ENCODE measurements at regions not wholly inside any gene's neighbourhood (a gene's known extent, or its start where the extent isn't known, plus 50 kb on each side); places are given as distances from the start of the nearest gene placed in this dataset.
"Not testable (repeated sequence)": the region's sequence is repeated elsewhere in the genome, so short reads cannot be mapped to it uniquely, and the experiment has no call there.

DNA sequence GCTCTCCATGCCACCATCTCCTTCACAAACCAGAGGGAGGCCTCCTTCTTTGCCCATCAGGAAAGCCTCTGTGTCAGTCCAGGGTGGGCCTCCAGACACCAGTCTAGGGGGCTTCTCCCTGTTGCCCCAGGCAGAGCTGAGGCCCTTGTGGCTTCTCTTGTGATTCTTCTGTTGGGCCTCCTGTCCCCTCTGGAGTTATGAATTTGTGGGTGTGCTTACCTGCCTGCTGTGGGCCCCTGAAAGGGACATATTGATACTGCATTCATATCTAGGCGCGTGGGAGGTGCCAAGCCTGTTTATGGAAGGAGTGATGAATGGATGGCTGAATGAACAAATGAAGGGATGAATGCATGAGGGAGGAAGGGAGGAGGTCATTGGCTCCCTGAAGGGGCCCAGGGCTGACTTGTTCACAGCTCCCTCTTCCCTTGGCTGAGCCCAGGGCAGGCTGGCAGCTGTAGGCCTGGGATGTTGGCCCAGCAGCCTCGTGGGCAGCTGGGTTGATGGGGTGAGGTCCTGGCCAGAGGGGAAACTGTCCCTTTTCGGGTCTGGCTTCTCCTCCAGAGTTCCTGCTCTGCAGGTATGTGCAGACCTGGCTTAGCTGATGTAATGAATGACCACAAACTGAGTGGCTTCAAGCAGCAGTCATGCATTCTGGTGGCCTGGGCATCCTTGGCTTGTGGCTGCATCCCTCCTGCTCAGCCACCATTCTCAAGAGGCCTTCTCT, 195.4 kb downstream of the GOLGA6L6 start:
- Mint-ChIP-seq H3K36me3 (ENCODE audit: low read depth) (no peaks in the 10 kb centered on the region), H3K9me3 (no peaks in the 10 kb centered on the region), H3K27ac (no peak overlapping the region), H3K27me3 (ENCODE audit: low read depth) (no peaks in the 10 kb centered on the region), H3K4me3 (no peak overlapping the region), H3K4me1 (ENCODE audit: low read depth) (no peaks in the 10 kb centered on the region)
- DNase-seq (ENCODE audit: low spot score): no peak

DNA sequence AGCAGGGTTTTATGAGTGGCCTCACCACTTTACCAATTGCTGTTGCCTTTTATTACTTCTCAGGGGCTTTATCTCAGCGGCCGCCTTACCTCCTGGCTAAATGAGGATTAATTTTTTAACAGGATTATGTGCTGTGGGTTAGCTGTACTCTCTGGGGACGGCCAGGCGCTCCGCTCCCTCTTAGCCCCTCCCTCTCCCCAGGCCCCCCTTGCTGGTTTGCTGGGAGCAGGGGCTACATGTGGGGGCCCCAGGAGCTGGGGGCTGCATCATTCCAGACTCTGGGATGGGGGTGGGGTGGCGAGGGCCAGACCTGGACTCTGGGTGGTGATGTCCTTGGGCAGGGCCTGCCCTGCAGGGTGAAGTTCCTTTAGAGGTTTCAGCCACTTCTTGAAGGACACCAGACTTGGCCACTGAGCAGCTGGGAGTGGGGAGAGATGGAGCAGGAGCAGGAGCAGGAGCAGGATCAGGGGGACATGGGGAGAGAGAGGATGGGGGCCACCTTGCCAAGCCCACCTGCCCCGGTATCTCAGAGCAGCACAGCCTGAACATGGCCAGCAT, 196.1 kb downstream of the GOLGA6L6 start:
- no peak overlapping the region for H3K4me3 Mint-ChIP-seq
- DNase-seq (ENCODE audit: low spot score): no peak
- no peak overlapping the region for H3K27ac Mint-ChIP-seq
- H3K4me1 Mint-ChIP-seq (ENCODE audit: low read depth): no peaks in the 10 kb centered on the region
- no peaks in the 10 kb centered on the region for H3K9me3 Mint-ChIP-seq
- no peaks in the 10 kb centered on the region for H3K36me3 Mint-ChIP-seq (ENCODE audit: low read depth)
- no peaks in the 10 kb centered on the region for H3K27me3 Mint-ChIP-seq (ENCODE audit: low read depth)

DNA sequence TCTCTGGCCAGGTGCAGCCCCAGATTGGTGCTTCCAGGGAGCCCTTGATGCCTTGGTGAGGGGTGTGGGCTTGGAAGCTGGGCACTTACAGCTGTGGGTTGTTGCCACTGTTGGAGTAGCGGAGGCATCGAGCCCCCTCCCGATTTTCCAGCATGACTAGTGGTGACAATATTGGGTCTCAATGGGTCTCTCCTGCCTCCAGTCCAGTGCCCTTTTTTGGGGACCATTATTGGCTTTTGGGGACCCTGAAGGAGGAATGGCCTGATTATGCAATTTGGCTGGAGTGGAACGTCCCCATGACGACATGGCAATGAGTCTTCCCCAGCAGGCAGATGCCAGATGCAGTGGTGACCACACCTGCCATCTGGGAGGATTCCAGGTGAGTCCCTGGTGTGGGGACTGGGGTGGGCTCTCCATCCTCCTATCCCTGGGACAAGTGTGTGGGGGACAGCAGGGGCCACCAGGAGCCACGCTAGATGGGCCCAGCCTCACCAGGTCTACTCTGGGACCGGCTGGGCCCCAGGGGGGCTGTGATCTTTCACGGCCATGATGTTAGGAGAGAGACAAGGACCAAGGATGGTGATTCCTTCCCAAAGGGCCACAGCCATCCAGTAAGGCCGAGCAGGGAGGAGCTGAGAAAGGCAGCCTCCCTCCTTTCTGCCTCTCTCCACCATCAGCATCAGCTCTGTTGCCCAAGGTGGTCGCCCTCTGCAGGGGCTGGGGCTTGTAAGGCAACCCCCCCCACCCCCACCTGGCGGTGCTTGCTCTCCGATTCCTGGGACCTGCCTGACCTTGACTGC, 196.8 kb downstream of the GOLGA6L6 start:
- no peak for DNase-seq (ENCODE audit: low spot score)
- Mint-ChIP-seq H3K4me3 (no peak overlapping the region), H3K27ac (no peak overlapping the region), H3K4me1 (ENCODE audit: low read depth) (no peaks in the 10 kb centered on the region), H3K9me3 (no peaks in the 10 kb centered on the region), H3K27me3 (ENCODE audit: low read depth) (no peaks in the 10 kb centered on the region), H3K36me3 (ENCODE audit: low read depth) (no peaks in the 10 kb centered on the region)

GRCh38 chr15:20343395-20344211, 198.0 kb downstream of the GOLGA6L6 start:
- H3K27ac Mint-ChIP-seq; H3K9me3 Mint-ChIP-seq; H3K4me1 Mint-ChIP-seq (ENCODE audit: low read depth); H3K4me3 Mint-ChIP-seq; H3K36me3 Mint-ChIP-seq (ENCODE audit: low read depth); DNase-seq (ENCODE audit: low spot score); H3K27me3 Mint-ChIP-seq (ENCODE audit: low read depth): not testable (repeated sequence)

DNA sequence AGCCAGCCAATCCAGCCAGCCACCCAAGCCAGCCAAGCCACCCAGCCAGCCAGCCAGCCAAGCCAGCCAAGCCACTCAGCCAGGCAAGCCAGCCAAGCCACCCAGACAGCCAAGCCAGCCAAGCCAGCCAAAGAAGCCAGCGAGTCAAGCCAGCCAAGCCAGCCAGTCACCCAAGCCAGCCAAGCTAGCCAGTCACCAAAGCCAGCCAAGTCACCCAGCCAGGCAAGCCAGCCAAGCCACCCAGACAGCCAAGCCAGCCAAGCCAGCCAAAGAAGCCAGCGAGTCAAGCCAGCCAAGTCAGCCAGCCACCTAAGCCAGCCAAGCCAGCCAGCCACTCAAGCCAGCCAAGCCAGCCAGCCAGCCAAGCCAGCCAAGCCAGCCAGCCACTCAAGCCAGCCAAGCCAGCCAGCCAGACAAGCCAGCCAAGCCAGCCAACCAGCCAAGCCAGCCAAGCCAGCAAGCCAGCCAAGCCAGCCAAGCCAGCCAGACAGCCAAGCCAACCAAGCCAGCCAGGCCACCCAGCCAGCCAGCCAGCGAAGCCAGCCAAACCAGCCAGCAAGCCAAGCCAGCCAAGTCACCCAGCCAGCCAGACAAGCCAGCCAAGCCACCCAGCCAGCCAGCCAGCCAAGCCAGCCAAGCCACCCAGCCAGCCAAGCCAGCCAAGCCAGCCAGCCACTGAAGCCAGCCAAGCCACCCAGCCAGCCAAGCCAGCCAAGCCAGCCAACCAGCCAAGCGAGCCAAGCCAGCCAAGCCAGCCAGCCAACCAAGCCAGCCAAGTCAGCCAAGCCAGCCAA, 198.8 kb downstream of the GOLGA6L6 start:
- not testable (repeated sequence) for DNase-seq (ENCODE audit: low spot score); H3K4me3 Mint-ChIP-seq; H3K27ac Mint-ChIP-seq; H3K27me3 Mint-ChIP-seq (ENCODE audit: low read depth); H3K4me1 Mint-ChIP-seq (ENCODE audit: low read depth); H3K36me3 Mint-ChIP-seq (ENCODE audit: low read depth); H3K9me3 Mint-ChIP-seq

- Mint-ChIP-seq H3K27me3 (ENCODE audit: low read depth) (no peaks in the 10 kb centered on the region), H3K4me1 (ENCODE audit: low read depth) (no peaks in the 10 kb centered on the region), H3K9me3 (peaks cover 3% of the 10 kb centered on the region), H3K36me3 (ENCODE audit: low read depth) (no peaks in the 10 kb centered on the region), H3K4me3 (no peak overlapping the region), H3K27ac (no peak overlapping the region)
- peak; percentile 17 for DNase-seq (ENCODE audit: low spot score)
These were observed 199.5 kb downstream of the GOLGA6L6 start for GRCh38 chr15:20341901-20342600.

DNA sequence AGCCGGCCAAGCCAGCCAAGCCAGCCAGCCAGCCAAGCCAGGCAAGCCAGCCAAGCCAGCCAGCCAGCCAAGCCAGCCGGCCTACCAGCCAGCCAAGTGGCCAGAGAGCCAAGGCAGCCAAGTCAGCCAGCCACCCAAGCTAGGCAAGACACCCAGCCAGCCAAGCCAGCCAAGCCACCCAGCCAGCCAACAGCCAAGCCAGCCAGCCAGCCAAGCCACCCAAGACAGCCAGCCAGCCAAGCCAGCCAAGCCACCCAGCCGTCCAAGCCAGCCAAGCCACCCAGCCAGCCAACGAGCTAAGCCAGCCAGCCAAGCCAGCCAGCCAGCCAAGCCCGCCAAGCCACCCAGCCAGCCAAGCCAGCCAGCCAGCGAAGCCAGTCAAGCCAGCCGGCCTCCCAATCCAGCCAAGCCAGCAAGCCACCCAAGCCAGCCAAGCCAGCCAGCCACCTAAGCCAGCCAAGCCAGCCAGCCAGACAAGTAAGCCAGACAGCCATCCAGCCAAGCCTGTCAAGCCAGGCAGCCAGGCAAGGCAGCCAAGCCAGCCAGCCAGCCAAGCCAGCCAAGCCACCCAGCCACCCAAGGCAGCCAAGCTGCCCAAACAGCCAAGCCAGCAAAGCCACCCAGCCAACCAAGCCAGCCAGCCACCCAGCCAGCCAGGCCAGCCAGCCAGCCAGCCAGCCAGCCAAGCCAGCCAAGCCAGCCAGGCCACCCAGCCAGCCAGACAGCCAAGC, 200.5 kb downstream of the GOLGA6L6 start:
- H3K27ac Mint-ChIP-seq: no peak overlapping the region
- H3K27me3 Mint-ChIP-seq (ENCODE audit: low read depth): no peaks in the 10 kb centered on the region
- no peaks in the 10 kb centered on the region for H3K4me1 Mint-ChIP-seq (ENCODE audit: low read depth)
- peak; percentile 24 for DNase-seq (ENCODE audit: low spot score)
- no peak overlapping the region for H3K4me3 Mint-ChIP-seq
- no peaks in the 10 kb centered on the region for H3K36me3 Mint-ChIP-seq (ENCODE audit: low read depth)
- H3K9me3 Mint-ChIP-seq: peaks cover 9% of the 10 kb centered on the region

GRCh38 chr15:20340331-20340811, 201.2 kb downstream of the GOLGA6L6 start:
- Mint-ChIP-seq H3K27me3 (ENCODE audit: low read depth) (no peaks in the 10 kb centered on the region), H3K4me1 (ENCODE audit: low read depth) (no peaks in the 10 kb centered on the region), H3K4me3 (no peak overlapping the region), H3K36me3 (ENCODE audit: low read depth) (no peaks in the 10 kb centered on the region), H3K9me3 (peaks cover 9% of the 10 kb centered on the region), H3K27ac (no peak overlapping the region)
- no peak for DNase-seq (ENCODE audit: low spot score)

DNA sequence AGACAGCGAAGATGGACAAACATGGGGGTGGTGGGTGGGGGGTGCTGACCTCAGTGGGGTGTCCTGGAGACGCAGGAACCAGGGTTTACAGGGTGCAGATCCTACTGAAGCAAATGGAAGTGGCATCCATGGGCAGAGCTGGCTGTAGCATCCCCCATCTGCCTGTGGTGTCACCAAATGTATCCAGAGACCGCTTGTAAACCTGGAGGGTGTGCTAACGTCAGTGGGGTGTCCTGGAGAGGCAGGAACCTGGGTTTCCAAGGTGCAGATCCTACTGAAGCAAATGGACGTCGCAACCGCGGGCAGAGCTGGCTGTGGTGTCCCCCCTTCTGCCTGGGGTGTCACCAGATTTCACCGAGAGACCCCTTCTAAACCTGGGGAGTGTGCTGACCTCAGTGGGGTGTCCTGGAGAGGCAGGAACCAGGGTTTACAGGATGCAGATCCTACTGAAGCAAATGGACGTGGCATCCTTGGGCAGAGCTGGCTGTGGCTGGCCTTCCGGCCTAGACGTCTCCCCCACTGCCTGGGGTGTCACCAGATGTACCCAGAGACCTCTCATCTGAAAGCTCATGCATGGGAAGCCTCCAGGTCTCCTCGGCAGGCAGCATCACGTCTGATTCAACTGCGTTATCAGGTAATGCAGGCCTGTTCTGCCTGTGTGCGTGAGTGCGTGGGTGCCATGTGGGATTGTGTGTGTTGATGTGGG, 202.4 kb downstream of the GOLGA6L6 start:
- not testable (repeated sequence) for H3K27me3 Mint-ChIP-seq (ENCODE audit: low read depth); H3K9me3 Mint-ChIP-seq; DNase-seq (ENCODE audit: low spot score); H3K27ac Mint-ChIP-seq; H3K36me3 Mint-ChIP-seq (ENCODE audit: low read depth); H3K4me1 Mint-ChIP-seq (ENCODE audit: low read depth); H3K4me3 Mint-ChIP-seq

- H3K9me3 Mint-ChIP-seq; DNase-seq (ENCODE audit: low spot score); H3K4me3 Mint-ChIP-seq; H3K27ac Mint-ChIP-seq; H3K27me3 Mint-ChIP-seq (ENCODE audit: low read depth); H3K4me1 Mint-ChIP-seq (ENCODE audit: low read depth); H3K36me3 Mint-ChIP-seq (ENCODE audit: low read depth): not testable (repeated sequence)
These were observed 202.9 kb downstream of the GOLGA6L6 start for GRCh38 chr15:20338671-20339070.

DNA sequence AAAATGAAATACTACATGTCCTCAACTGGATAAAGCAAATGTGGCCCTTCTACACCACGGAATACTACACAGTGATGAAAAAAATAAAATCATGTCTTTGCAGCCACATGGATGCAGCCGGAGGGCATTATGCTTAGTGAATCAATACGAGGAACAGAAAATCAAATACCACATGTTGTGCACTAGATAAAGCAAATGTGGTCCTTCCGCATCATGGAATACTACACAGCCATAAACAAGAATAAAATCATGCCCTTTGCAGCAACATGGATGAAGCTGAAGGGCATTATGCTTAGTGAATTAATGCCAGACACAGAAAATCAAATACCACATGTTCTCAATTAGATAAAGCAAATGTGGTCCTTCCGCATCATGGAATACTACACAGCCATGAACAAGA, 204.4 kb downstream of the GOLGA6L6 start:
- H3K4me3 Mint-ChIP-seq: not testable (repeated sequence)

DNA sequence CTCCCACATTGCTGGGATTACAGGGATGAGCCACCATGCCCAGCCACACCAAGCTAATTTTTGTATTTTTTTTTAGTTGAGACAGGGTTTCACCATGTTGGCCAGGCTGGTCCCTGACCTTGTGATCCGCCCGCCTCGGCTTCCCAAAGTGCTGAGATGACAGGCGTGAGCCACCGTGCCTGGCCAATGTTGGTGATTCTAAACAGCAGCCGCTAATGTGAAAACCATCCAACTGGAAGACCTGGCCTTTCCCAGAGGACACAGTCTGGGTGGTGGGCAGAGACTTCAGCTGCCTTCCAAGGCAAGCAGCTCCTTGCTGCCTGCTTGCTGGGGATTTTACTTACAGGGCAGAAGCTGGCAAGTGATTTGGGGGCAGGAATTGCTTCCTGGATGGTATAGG, 207.1 kb downstream of the GOLGA6L6 start:
- H3K4me3 Mint-ChIP-seq; DNase-seq (ENCODE audit: low spot score); H3K9me3 Mint-ChIP-seq; H3K4me1 Mint-ChIP-seq (ENCODE audit: low read depth); H3K36me3 Mint-ChIP-seq (ENCODE audit: low read depth); H3K27ac Mint-ChIP-seq; H3K27me3 Mint-ChIP-seq (ENCODE audit: low read depth): not testable (repeated sequence)

More for the DNA sequence above, 204.4 kb downstream of the GOLGA6L6 start:
- H3K36me3 Mint-ChIP-seq (ENCODE audit: low read depth); H3K27me3 Mint-ChIP-seq (ENCODE audit: low read depth); H3K27ac Mint-ChIP-seq; H3K4me1 Mint-ChIP-seq (ENCODE audit: low read depth); DNase-seq (ENCODE audit: low spot score); H3K9me3 Mint-ChIP-seq: not testable (repeated sequence)
